ENCODE measurements at regions not wholly inside any gene's neighbourhood (a gene's known extent, or its start where the extent isn't known, plus 50 kb on each side); places are given as distances from the start of the nearest gene placed in this dataset.

DNA sequence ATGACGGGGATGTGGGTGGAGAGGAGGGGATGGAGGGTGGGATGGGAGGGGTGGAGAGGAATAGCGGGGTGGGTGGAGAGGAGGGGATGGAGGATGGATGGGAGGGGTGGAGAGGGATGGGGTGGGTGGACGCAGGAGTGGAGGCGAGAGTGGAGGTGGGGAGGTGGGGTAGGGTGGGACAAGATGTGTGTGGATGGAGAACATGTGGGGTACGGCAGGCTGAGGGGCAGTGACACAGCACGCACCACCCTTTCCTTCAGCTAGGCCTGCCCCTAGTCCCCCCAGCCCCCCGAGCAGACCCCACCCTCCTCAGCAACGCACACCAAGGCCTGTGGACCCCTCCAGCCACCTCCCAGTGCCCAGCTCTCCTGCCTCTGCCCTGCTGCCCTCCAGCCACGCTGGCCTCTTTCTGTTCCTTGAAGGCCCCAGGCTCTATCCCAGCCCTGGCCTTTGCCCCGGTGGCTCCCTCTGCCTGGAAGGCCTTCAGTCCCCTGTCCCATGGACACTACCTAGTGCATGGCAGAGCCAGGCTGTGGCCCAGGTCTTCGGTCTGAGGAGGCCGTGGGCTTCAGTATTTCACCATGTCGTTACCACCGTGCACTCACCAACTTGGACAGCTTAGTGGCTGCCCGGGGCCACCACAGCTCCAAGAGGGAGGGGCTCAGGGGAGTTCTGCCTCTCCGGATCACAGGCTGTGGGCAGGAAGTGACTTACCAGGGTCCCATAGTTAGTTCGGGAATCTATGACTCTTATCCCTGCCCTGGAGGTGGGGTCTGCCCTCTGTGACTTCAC lies 78.4 kb upstream of the PMEPA1 start:
- H3K27ac ChIP-seq, result no peak overlapping the region
- no peak for ATAC-seq
- no peaks in the 10 kb centered on the region for H3K4me1 ChIP-seq
- H3K4me3 ChIP-seq, result no peak overlapping the region
- intact Hi-C loops (cut with DNase I), result no loop called here
- no peaks in the 10 kb centered on the region for H3K9me3 ChIP-seq
- no peak for DNase-seq
- no peaks in the 10 kb centered on the region for H3K36me3 ChIP-seq
- TF ChIP-seq, protein P1, sequence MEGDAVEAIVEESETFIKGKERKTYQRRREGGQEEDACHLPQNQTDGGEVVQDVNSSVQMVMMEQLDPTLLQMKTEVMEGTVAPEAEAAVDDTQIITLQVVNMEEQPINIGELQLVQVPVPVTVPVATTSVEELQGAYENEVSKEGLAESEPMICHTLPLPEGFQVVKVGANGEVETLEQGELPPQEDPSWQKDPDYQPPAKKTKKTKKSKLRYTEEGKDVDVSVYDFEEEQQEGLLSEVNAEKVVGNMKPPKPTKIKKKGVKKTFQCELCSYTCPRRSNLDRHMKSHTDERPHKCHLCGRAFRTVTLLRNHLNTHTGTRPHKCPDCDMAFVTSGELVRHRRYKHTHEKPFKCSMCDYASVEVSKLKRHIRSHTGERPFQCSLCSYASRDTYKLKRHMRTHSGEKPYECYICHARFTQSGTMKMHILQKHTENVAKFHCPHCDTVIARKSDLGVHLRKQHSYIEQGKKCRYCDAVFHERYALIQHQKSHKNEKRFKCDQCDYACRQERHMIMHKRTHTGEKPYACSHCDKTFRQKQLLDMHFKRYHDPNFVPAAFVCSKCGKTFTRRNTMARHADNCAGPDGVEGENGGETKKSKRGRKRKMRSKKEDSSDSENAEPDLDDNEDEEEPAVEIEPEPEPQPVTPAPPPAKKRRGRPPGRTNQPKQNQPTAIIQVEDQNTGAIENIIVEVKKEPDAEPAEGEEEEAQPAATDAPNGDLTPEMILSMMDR (IDR thresholded peaks at IDR 0.05), result no peak
- no peaks in the 10 kb centered on the region for H3K27me3 ChIP-seq (ENCODE audit: low read depth)

- H3K9me3 ChIP-seq, result no peaks in the 10 kb centered on the region
- TF ChIP-seq, protein P1 (IDR thresholded peaks at IDR 0.05), result no peak
- no peak for ATAC-seq
- H3K4me1 ChIP-seq, result no peaks in the 10 kb centered on the region
- no peaks in the 10 kb centered on the region for H3K36me3 ChIP-seq
- H3K27ac ChIP-seq, result no peak overlapping the region
- no peak overlapping the region for H3K4me3 ChIP-seq
- no peak for DNase-seq
- intact Hi-C loops (cut with DNase I), result no loop called here
- H3K27me3 ChIP-seq (ENCODE audit: low read depth), result no peaks in the 10 kb centered on the region
These were observed 77.6 kb upstream of the PMEPA1 start for GRCh38 chr20:57787151-57787989.

DNA sequence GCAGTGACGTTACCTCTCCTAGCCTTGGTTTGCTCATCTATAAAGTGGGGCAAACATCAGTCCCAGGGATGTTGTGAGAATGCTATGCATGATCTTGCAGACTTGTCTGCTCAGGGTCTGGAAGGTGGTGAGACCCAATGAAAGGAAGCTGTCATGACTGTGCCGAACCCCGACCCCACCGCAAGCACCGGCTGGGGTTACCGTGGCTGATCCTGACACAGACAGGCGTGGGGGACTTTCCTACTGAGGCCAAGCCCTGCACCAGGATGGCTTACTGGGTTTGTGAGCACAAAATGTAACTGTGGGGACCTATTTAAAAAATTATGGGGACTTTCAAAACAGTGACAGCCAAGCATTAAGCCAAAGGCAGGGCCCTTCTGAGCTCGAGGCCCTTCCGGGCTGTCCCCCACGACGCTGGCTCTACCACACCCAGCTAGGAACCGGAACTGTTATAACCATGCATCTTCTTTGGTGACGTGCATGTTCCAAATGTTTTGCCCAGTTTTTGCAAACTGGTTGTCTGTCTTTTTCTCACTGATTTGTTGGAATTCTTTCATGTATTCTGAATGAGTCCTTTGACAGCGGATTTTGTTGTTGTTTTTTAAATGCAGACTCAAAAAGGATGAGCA lies 76.6 kb upstream of the PMEPA1 start:
- intact Hi-C loops (cut with DNase I), result no loop called here
- TF ChIP-seq, protein P1 (IDR thresholded peaks at IDR 0.05), result no peak

DNA sequence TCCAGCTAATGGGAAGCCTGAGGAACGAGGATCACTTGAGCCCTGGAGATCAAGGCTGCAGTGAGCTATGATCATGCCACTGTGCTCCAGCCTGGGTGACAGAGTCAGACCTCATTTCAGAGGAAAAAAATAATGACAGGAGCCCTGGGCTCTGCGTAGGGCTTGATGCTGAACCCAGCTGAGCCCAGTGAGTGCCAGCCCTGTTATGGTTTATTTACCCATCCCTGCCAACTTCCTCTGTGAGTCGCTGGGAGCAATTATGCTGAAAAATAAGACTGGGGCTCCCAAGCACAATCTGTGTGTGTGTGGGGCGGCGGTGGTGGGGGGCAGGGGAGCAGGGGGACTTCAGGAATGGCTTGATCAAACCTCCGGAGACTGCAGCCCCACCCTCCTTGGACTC lies 75.9 kb upstream of the PMEPA1 start:
- DNase-seq (no peak), ATAC-seq (no peak)
- intact Hi-C loops (cut with DNase I), result no loop called here
- H3K27ac ChIP-seq, result no peak overlapping the region
- TF ChIP-seq, protein P1 (IDR thresholded peaks at IDR 0.05), result no peak
- H3K9me3 ChIP-seq, result no peaks in the 10 kb centered on the region
- H3K4me3 ChIP-seq, result no peak overlapping the region
- H3K27me3 ChIP-seq (ENCODE audit: low read depth), result no peaks in the 10 kb centered on the region
- H3K36me3 ChIP-seq, result no peaks in the 10 kb centered on the region
- no peaks in the 10 kb centered on the region for H3K4me1 ChIP-seq

More for the DNA sequence above, 76.6 kb upstream of the PMEPA1 start:
- Histone ChIP-seq H3K4me1 (no peaks in the 10 kb centered on the region), H3K36me3 (no peaks in the 10 kb centered on the region), H3K27ac (no peak overlapping the region), H3K4me3 (no peak overlapping the region), H3K9me3 (no peaks in the 10 kb centered on the region), H3K27me3 (ENCODE audit: low read depth) (no peaks in the 10 kb centered on the region)
- DNase-seq (no peak), ATAC-seq (no peak)

DNA sequence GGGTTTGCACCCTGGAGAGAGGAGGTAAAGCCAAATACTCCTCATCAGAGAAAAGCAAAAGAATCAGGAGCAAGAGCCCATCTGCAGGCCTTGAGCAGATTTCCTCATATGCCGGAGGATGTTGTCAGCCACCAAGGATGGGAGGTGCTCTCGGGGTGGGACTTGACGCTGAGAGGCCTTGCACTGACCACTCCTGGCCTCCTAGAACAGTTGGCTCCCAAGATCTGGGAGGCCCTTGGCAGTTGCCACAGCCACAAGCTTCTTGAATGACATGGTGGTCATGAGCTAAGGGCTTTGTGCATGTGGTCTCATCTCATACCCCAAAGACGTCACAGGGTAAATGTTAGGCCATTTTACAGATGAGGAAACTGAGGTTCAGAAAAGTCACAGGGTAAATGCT lies 75.2 kb upstream of the PMEPA1 start:
- Histone ChIP-seq H3K4me1 (no peaks in the 10 kb centered on the region), H3K4me3 (no peak overlapping the region), H3K27me3 (ENCODE audit: low read depth) (no peaks in the 10 kb centered on the region), H3K9me3 (no peaks in the 10 kb centered on the region), H3K27ac (no peak overlapping the region), H3K36me3 (no peaks in the 10 kb centered on the region)
- DNase-seq (no peak), ATAC-seq (no peak)
- intact Hi-C loops (cut with DNase I), result no loop called here
- TF ChIP-seq, protein P1 (IDR thresholded peaks at IDR 0.05), result no peak
